VCaP (cell line): ENCODE measurements at regions not wholly inside any gene's neighbourhood (a gene's known extent, or its start where the extent isn't known, plus 50 kb on each side); places are given as distances from the start of the nearest gene placed in this dataset.
A peak's percentile ranks its signal among the peaks of the same experiment; 100 is the strongest.

Experiments used
- H3K27ac ChIP-seq: fragments of 450-650 bp; 2 replicates; pipeline ENCODE4 v1.5.1; 2017
- TF ChIP-seq, protein P1 (sequence below): fragments of 450-650 bp; conservative IDR thresholded peaks from 2 replicates; pipeline ENCODE4 v1.5.1; 2017; ENCODE audit warnings: mild to moderate bottlenecking, moderate library complexity

DNA sequence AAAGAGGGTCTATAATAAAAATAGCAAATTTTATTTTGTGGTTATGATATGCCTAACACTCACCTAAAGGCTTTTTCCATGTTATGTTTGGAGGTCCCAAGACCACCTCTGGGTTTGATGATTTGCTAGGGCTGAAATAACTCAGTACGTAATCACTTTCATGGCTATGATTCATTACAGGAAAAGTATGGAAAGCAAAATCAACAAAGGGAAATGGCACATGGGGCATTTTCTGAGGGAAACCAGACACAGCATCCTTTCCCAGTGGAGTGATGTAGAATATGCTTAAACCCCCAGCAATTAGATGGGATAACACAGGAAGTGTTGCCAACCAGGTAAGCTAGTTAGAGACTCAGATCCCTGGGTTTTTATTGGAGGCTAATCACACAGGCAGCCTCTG lies 701.6 kb upstream of the CBLB start:
- no peak overlapping the region for H3K27ac ChIP-seq
- TF ChIP-seq, protein P1, sequence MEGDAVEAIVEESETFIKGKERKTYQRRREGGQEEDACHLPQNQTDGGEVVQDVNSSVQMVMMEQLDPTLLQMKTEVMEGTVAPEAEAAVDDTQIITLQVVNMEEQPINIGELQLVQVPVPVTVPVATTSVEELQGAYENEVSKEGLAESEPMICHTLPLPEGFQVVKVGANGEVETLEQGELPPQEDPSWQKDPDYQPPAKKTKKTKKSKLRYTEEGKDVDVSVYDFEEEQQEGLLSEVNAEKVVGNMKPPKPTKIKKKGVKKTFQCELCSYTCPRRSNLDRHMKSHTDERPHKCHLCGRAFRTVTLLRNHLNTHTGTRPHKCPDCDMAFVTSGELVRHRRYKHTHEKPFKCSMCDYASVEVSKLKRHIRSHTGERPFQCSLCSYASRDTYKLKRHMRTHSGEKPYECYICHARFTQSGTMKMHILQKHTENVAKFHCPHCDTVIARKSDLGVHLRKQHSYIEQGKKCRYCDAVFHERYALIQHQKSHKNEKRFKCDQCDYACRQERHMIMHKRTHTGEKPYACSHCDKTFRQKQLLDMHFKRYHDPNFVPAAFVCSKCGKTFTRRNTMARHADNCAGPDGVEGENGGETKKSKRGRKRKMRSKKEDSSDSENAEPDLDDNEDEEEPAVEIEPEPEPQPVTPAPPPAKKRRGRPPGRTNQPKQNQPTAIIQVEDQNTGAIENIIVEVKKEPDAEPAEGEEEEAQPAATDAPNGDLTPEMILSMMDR, result no peak

DNA sequence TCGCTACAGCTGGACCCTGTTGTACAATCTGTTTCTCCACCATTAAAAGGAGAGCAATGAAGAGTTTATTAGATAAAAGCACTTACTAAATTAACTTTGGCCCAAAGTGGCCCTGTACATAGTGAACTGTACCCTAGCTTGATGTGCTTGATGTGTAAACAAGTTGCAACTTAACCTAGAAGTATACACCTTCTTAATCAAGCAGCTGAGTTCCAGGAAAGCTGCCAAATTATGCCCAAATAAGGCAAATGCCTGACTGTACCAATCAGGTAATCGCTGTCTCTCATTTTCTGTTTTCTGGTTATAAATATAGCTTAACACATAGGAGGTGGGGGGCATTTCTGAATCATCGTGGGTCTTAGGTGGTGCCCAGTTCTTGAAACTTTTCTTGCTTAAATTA lies 704.8 kb upstream of the CBLB start:
- peak overlapping the region; percentile 20; the same call in 1 of the 2 replicates for H3K27ac ChIP-seq
- TF ChIP-seq, protein P1, result no peak

DNA sequence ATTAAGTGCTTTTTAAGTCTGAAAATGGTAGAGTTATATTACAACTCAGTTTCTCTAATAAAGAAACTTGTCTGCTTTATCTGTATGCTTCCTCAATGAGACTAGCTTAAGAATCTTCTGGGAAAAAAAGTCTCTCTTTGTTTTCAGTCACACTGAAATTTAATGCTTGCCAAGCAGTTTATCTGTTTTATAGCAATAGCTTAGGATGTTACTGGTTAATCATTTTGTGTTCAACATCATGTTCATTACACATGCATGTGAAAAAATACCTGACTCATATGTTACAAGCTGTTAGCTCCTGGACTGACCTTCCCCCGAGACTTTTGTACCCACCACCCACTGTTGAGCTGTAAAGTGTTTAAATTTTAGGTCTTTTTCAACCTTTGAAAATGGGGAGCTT lies 706.2 kb upstream of the CBLB start:
- TF ChIP-seq, protein P1, result no peak
- H3K27ac ChIP-seq, result no peak overlapping the region

DNA sequence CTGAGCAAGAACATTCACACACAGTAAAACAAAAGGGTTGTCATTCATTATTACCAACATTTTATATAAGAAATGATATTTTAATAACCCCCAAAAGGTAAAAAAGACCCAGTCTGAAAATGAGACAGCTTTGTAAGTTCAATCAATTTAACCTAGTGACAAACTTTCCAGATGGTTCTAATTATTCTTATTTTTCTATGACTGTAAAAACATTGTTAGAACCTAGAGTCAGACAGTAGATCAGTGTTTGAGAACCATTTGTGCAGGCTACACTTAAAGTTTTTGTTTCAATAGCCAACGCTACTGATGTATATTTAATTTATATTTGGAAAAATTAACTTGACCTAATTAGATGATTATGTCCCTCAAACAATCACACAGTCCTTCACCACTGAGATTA lies 708.4 kb upstream of the CBLB start:
- H3K27ac ChIP-seq, result no peak overlapping the region
- TF ChIP-seq, protein P1, result no peak

DNA sequence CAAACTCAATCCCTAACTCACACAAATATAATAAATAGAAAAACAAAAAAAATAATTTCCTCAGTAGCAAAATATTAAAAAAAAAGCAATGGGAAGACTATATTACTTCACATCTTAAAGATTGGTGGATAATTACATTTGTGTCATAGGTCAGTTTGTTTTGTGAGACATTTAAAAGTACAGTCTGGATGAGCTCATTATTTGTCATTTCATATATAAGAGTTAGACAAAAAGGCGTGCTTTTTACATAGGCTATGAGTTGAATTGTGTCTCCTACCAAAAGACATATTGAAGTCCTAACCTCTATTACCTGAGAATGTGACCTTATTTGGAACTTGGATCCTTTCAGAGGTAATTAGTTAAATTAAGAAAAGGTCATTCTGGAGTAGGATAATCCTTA lies 710.1 kb upstream of the CBLB start:
- H3K27ac ChIP-seq, result no peak overlapping the region
- TF ChIP-seq, protein P1, result no peak

DNA sequence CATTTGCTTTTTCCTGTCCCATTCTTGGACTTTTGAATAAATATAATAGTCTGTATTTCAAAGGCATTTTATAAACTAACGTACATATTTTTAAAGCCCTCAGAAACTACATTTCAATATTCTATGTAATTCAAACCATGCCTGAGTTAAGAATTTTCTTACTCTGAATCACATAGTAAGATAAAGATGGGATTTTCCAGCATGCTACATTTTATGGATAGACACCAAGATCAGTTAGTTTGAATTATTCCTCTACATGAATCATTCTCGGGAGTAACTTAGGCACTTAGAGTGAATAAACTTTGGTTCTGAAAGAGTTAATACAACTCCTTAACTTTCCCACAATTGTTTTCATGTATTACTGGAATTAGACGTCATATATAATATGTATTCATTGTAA lies 713.3 kb upstream of the CBLB start:
- TF ChIP-seq, protein P1, result no peak
- H3K27ac ChIP-seq, result no peak overlapping the region

DNA sequence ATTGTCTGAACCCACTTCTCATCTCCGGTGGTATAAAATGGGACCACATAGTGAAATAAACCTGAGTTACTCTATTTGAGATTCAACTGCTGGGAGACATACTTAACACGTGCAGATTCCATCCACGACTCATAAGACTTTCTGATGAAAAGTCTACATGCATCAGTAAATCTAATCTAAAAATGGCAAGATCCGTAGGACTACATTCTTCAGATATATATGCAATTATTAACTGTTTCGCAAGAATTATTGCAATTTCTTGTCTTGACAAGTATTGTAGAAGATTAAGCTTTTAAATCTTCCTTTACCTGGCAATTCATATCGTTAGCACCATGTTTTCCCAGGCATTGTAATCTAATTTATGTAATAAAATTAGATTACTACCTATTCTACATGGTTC lies 718.7 kb upstream of the CBLB start:
- TF ChIP-seq, protein P1, result no peak
- H3K27ac ChIP-seq, result no peak overlapping the region

DNA sequence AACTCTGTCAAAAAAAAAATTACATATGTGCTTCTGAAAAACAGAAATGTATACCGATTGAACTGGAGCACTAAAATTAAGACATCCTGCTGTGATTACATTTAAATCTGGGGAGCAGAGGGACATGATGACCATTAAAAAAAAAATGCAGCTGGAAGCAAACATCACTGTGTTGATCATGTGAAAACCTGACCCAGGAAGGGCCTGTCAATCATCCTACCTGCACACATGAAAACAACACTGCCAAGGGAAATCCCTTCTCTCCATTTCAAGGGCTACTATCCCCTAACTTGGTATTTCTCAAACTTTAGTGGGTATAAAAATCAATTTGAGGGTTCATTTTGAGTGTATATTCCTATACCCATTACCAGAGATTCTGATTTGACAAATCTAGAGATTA lies 719.9 kb upstream of the CBLB start:
- TF ChIP-seq, protein P1, result no peak
- no peak overlapping the region for H3K27ac ChIP-seq
